Panc1 (cell line): ENCODE measurements at regions not wholly inside any gene's neighbourhood (a gene's known extent, or its start where the extent isn't known, plus 50 kb on each side); places are given as distances from the start of the nearest gene placed in this dataset.

Experiments used
- ATAC-seq: fragments of 200-7000 bp; cut with Tn5 transposase; 2 replicates; pipeline ENCODE4 v1.9.1; 2020; ENCODE audit warnings: mild to moderate bottlenecking, moderate library complexity
- BruUV-seq: library from RNA; stranded (reverse); fragments of 400-500 nt; replicated peaks from 2 replicates; lab custom pipeline; 2021; lab: Mats Ljungman, UMichigan
- CTCF ChIA-PET: fragments of 300-600 bp; sonication (Branson Sonifier 250); formaldehyde crosslinking; loops from one replicate; lab custom pipeline; 2022; ENCODE audit warnings: antibody characterized with exemption; lab: Charles Lee
- POLR2A ChIA-PET: fragments of 300-600 bp; sonication (Branson Sonifier 250); formaldehyde crosslinking; loops from one replicate; lab custom pipeline; 2022; ENCODE audit warnings: antibody characterized with exemption; lab: Charles Lee
- DNase-seq: peaks from one replicate; pipeline ENCODE4 v3.0.0-alpha.2; 2010; ENCODE audit warnings: low read depth, low spot score
- H3K27ac ChIP-seq: 2 replicates; pipeline ENCODE4 v1.5.1; 2011; ENCODE audit warnings: mild to moderate bottlenecking, low read length, inconsistent platforms
- H3K27me3 ChIP-seq: fragments of 200-500 bp; sonication (Bioruptor generic); 2 replicates; pipeline ENCODE4 v1.6.0; 2014; ENCODE audit warnings: low read length, inconsistent platforms; ENCODE audit not compliant: control insufficient read depth, insufficient read depth
- H3K36me3 ChIP-seq: fragments of 200-500 bp; sonication (Bioruptor generic); 2 replicates; pipeline ENCODE4 v1.5.1; 2014; ENCODE audit warnings: inconsistent platforms, mild to moderate bottlenecking, low read length, moderate library complexity; ENCODE audit not compliant: control insufficient read depth, insufficient read depth
- H3K4me1 ChIP-seq: 2 replicates; pipeline ENCODE4 v1.5.1; 2011; ENCODE audit warnings: inconsistent platforms, mild to moderate bottlenecking, low read length, moderate library complexity; ENCODE audit not compliant: control insufficient read depth, insufficient read depth
- H3K4me3 ChIP-seq, 2 experiments: 2 replicates each; pipeline ENCODE4 v1.5.1; 2011 to 2012; ENCODE audit warnings: low read depth in 2 of 2, low read length in 2 of 2, mild to moderate bottlenecking in 2 of 2, inconsistent platforms in 1 of 2, moderate library complexity in 1 of 2
- H3K9me3 ChIP-seq: fragments of 200-500 bp; sonication (Bioruptor generic); 2 replicates; pipeline ENCODE4 v1.5.1; 2014; ENCODE audit warnings: low read depth, mild to moderate bottlenecking, inconsistent platforms, low read length, moderate library complexity; ENCODE audit not compliant: control insufficient read depth, insufficient read depth
- CTCF ChIP-seq: fragments of 450-650 bp; IDR thresholded peaks from 2 replicates; pipeline ENCODE4 v1.5.1; 2017; ENCODE audit warnings: mild to moderate bottlenecking
- POLR2AphosphoS5 ChIP-seq: IDR thresholded peaks from 2 replicates; pipeline ENCODE4 v1.6.1; 2012; ENCODE audit warnings: mild to moderate bottlenecking, low read depth, low read length, moderate library complexity
- SIN3A ChIP-seq: IDR thresholded peaks from 2 replicates; pipeline ENCODE4 v1.6.1; 2012; ENCODE audit warnings: low read depth, mild to moderate bottlenecking, low read length, moderate library complexity, borderline replicate concordance; ENCODE audit not compliant: insufficient read depth
- TCF7L2 ChIP-seq: IDR thresholded peaks from 2 replicates; pipeline ENCODE4 v1.6.1; 2011; ENCODE audit warnings: mild to moderate bottlenecking, low read depth, low read length, inconsistent platforms
- in situ Hi-C: cut with HindIII; loops from 2 replicates; pipeline ENCODE4 v1.10.0; 2016; ENCODE audit warnings: low sequenced_read_pairs, low pct_unique_long_range_greater_than_20kb
- intact Hi-C: fragments of 100-400 bp; cut with micrococcal nuclease; formaldehyde crosslinking; loops from one replicate; pipeline ENCODE4 v1.10.0; 2022; ENCODE audit not compliant: unreplicated experiment
- TF ChIP-seq, protein P1 (sequence below), 2 experiments: IDR thresholded peaks; 2 replicates each; pipeline ENCODE4 v1.6.1; 2011 to 2012; ENCODE audit warnings: low read depth in 2 of 2, control low read depth in 1 of 2, low read length in 1 of 2, mild to moderate bottlenecking in 1 of 2, moderate library complexity in 1 of 2; ENCODE audit not compliant: insufficient read depth in 1 of 2

- no peaks in the 10 kb centered on the region for H3K4me1 ChIP-seq
- in situ Hi-C loops: no loop called here
- BruUV-seq: no TSS peak
- ChIA-PET POLR2A (no interaction called here), CTCF (no interaction called here)
- no peaks in the 10 kb centered on the region for H3K36me3 ChIP-seq
- H3K4me3 ChIP-seq: no peak overlapping the region
- no peak for ATAC-seq
- no peaks in the 10 kb centered on the region for H3K9me3 ChIP-seq
- DNase-seq: no peak
- H3K27me3 ChIP-seq: no peaks in the 10 kb centered on the region
- intact Hi-C loops: no loop called here
- TF ChIP-seq POLR2AphosphoS5 (no peak), SIN3A (no peak), CTCF (no peak), TCF7L2 (no peak)
- TF ChIP-seq, protein P1, sequence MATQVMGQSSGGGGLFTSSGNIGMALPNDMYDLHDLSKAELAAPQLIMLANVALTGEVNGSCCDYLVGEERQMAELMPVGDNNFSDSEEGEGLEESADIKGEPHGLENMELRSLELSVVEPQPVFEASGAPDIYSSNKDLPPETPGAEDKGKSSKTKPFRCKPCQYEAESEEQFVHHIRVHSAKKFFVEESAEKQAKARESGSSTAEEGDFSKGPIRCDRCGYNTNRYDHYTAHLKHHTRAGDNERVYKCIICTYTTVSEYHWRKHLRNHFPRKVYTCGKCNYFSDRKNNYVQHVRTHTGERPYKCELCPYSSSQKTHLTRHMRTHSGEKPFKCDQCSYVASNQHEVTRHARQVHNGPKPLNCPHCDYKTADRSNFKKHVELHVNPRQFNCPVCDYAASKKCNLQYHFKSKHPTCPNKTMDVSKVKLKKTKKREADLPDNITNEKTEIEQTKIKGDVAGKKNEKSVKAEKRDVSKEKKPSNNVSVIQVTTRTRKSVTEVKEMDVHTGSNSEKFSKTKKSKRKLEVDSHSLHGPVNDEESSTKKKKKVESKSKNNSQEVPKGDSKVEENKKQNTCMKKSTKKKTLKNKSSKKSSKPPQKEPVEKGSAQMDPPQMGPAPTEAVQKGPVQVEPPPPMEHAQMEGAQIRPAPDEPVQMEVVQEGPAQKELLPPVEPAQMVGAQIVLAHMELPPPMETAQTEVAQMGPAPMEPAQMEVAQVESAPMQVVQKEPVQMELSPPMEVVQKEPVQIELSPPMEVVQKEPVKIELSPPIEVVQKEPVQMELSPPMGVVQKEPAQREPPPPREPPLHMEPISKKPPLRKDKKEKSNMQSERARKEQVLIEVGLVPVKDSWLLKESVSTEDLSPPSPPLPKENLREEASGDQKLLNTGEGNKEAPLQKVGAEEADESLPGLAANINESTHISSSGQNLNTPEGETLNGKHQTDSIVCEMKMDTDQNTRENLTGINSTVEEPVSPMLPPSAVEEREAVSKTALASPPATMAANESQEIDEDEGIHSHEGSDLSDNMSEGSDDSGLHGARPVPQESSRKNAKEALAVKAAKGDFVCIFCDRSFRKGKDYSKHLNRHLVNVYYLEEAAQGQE (IDR thresholded peaks at IDR 0.05; ENCODE audit: insufficient read depth in 1 of 2, low read depth in 2 of 2, low read length in 1 of 2): no peak
- H3K27ac ChIP-seq: no peak overlapping the region
Observed at GRCh38 chr3:163196245-163196644, 1699.6 kb downstream of the OTOL1 start.

DNA sequence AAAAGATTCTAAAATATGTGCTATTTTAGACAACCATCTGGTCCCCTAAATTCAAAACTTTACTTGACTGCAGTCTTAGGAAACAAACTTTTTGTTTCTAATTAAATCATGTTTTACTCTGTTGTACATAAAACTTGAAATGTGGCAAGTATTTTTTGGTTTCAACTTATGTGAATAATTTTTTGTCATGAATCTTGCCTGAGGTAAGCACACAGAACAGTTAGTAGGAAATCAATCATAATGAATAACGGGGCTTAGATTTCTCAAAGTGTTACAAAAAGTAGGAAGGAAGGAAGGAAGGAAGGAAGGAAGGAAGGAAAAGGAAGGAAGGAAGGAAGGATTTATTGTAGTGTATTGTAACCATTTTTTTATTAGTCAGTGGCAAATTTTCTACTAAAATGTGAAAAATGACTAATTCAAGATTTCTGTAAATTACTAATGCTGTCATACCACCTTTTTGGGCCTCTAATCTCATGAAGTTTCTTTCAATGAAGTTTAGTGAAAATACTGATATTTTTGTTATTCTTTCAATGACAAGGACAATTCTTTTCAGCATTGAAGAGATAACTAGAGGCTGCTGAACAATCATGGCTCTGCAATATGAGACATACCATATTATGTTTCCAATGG is 1689.2 kb downstream of the OTOL1 start:
- H3K9me3 ChIP-seq: peaks cover 3% of the 10 kb centered on the region; the same call in 1 of the 2 replicates
- no TSS peak for BruUV-seq
- no peaks in the 10 kb centered on the region for H3K4me1 ChIP-seq
- in situ Hi-C loops: no loop called here
- DNase-seq: no peak
- TF ChIP-seq POLR2AphosphoS5 (no peak), TCF7L2 (no peak), CTCF (no peak), SIN3A (no peak)
- TF ChIP-seq, protein P1 (IDR thresholded peaks at IDR 0.05; ENCODE audit: insufficient read depth in 1 of 2, low read depth in 2 of 2, low read length in 1 of 2): no peak
- no peak overlapping the region for H3K27ac ChIP-seq
- no peaks in the 10 kb centered on the region for H3K36me3 ChIP-seq
- no peaks in the 10 kb centered on the region for H3K27me3 ChIP-seq
- ChIA-PET CTCF (no interaction called here), POLR2A (no interaction called here)
- no peak overlapping the region for H3K4me3 ChIP-seq
- intact Hi-C loops: no loop called here
- ATAC-seq: no peak
